A549 (cell line): ENCODE measurements at regions not wholly inside any gene's neighbourhood (a gene's known extent, or its start where the extent isn't known, plus 50 kb on each side); places are given as distances from the start of the nearest gene placed in this dataset.
"Not testable (repeated sequence)": the region's sequence is repeated elsewhere in the genome, so short reads cannot be mapped to it uniquely, and the experiment has no call there.

Experiments used
- ATAC-seq, 2 experiments: fragments of 200-7000 bp in 1 of 2; fragments of >200 bp in 1 of 2; cut with Nextera tagmentation in 1 of 2; cut with Tn5 transposase in 1 of 2; 3 replicates each; pipeline versions ENCODE4 v1.8.0 to v1.9.1; 2018 to 2020; ENCODE audit warnings: mild to moderate bottlenecking in 1 of 2, moderate library complexity in 1 of 2
- CTCF ChIA-PET: fragments of 300-600 bp; sonication (Branson Sonifier 250); formaldehyde crosslinking; extraction: SDS; loops from one replicate; lab custom pipeline; 2021; ENCODE audit warnings: antibody characterized with exemption, inconsistent platforms; lab: Yijun Ruan, JAX
- POLR2A ChIA-PET: fragments of 350-600 bp; formaldehyde crosslinking; extraction: SDS; loops from one replicate; lab custom pipeline; 2021; ENCODE audit warnings: antibody characterized with exemption, inconsistent platforms; lab: Yijun Ruan, JAX
- DNase-seq, 2 experiments: peaks; one replicate each; pipeline versions ENCODE4 v3.0.0 to v3.0.0-alpha.2; 2011 to 2016; ENCODE audit warnings: low read depth in 1 of 2, low spot score in 1 of 2
- FAIRE-seq: peaks from 2 replicates; lab custom pipeline; 2011; peaks lifted over from hg19 to GRCh38; lab: Jason Lieb, UNC
- H3K27ac ChIP-seq, 2 experiments: fragments of >200 bp; sonication (Bioruptor Twin); formaldehyde crosslinking; 3 replicates each; pipeline ENCODE4 v1.5.1; 2016 to 2017
- H3K4me1 ChIP-seq: fragments of >200 bp; sonication (Bioruptor Twin); formaldehyde crosslinking; 3 replicates; pipeline ENCODE4 v1.6.1; 2016
- H3K4me2 ChIP-seq: fragments of >200 bp; sonication (Bioruptor Twin); formaldehyde crosslinking; 3 replicates; pipeline ENCODE4 v1.6.1; 2016
- H3K4me3 ChIP-seq: fragments of >200 bp; sonication (Bioruptor Twin); formaldehyde crosslinking; 3 replicates; pipeline ENCODE4 v1.5.1; 2016
- H3K9me3 ChIP-seq: fragments of >200 bp; sonication (Bioruptor Twin); formaldehyde crosslinking; 3 replicates; pipeline ENCODE4 v1.6.1; 2016
- CEBPB ChIP-seq, 2 experiments: fragments of >200 bp in 1 of 2; sonication (Bioruptor Twin) in 1 of 2; formaldehyde crosslinking in 1 of 2; IDR thresholded peaks; 2 replicates each; pipeline ENCODE4 v1.6.1; 2012 to 2016
- CTCF ChIP-seq: fragments of >200 bp; sonication (Bioruptor Twin); formaldehyde crosslinking; IDR thresholded peaks from 3 replicates; pipeline ENCODE4 v1.5.1; 2016
- ELK1 ChIP-seq: fragments of 150-350 bp; IDR thresholded peaks from 2 replicates; pipeline ENCODE4 v1.6.1; 2014; ENCODE audit warnings: low read depth, mild to moderate bottlenecking, low read length
- EP300 ChIP-seq, 2 experiments: fragments of >200 bp; sonication (Bioruptor Twin); formaldehyde crosslinking; IDR thresholded peaks; 2 replicates in 1 of 2; 3 replicates in 1 of 2; pipeline ENCODE4 v1.6.1; 2016 to 2017
- ESRRA ChIP-seq: fragments of 150-350 bp; IDR thresholded peaks from 2 replicates; pipeline ENCODE4 v1.6.1; 2014; ENCODE audit warnings: mild to moderate bottlenecking, low read length, borderline replicate concordance
- FOXS1 ChIP-seq: fragments of 250-450 bp; sonication (Bioruptor Pico); IDR thresholded peaks from 2 replicates; pipeline ENCODE4 v1.5.0; 2020; ENCODE audit warnings: mild to moderate bottlenecking, moderate library complexity
- HEYL ChIP-seq: fragments of 250-450 bp; sonication (Bioruptor Pico); IDR thresholded peaks from 2 replicates; pipeline ENCODE4 v1.8.0; 2021; ENCODE audit warnings: mild to moderate bottlenecking, moderate library complexity
- HOXA7 ChIP-seq: fragments of 250-450 bp; sonication (Bioruptor Pico); IDR thresholded peaks from 2 replicates; pipeline ENCODE4 v1.5.0; 2020; ENCODE audit warnings: mild to moderate bottlenecking, moderate library complexity
- JUNB ChIP-seq: fragments of >200 bp; sonication (Bioruptor Twin); formaldehyde crosslinking; IDR thresholded peaks from 2 replicates; pipeline ENCODE4 v1.6.1; 2016
- MAFK ChIP-seq: fragments of 450-650 bp; IDR thresholded peaks from 2 replicates; pipeline ENCODE4 v1.6.1; 2014; ENCODE audit not compliant: partially characterized antibody
- MYC ChIP-seq: IDR thresholded peaks from 2 replicates; pipeline ENCODE4 v1.6.1; 2012; ENCODE audit warnings: mild to moderate bottlenecking, inconsistent platforms, low read length, improper control_type of control experiment, borderline replicate concordance
- PHF8 ChIP-seq: fragments of 200-600 bp; sonication (generic); IDR thresholded peaks from 2 replicates; pipeline ENCODE4 v1.6.1; 2016; ENCODE audit warnings: low read depth, mild to moderate bottlenecking, antibody characterized with exemption, moderate library complexity, borderline replicate concordance
- POLR2A ChIP-seq: IDR thresholded peaks from 2 replicates; pipeline ENCODE4 v1.6.1; 2012; ENCODE audit warnings: mild to moderate bottlenecking, low read length
- RAD21 ChIP-seq, 2 experiments: fragments of >200 bp in 1 of 2; sonication (Bioruptor Twin) in 1 of 2; formaldehyde crosslinking in 1 of 2; IDR thresholded peaks in 1 of 2; conservative IDR thresholded peaks in 1 of 2; 2 replicates in 1 of 2; 3 replicates in 1 of 2; pipeline ENCODE4 v1.6.1; 2012 to 2018; ENCODE audit warnings: inconsistent platforms in 1 of 2
- RCOR1 ChIP-seq: fragments of 150-350 bp; IDR thresholded peaks from 2 replicates; pipeline ENCODE4 v1.6.1; 2014; ENCODE audit warnings: antibody characterized with exemption, low read length, low read depth
- REST ChIP-seq: fragments of 200-600 bp; sonication (generic); IDR thresholded peaks from 2 replicates; pipeline ENCODE4 v1.6.1; 2016; ENCODE audit warnings: antibody characterized with exemption, mild to moderate bottlenecking, moderate library complexity
- RFX5 ChIP-seq: fragments of 450-650 bp; IDR thresholded peaks from 2 replicates; pipeline ENCODE4 v1.7.1; 2014; ENCODE audit warnings: antibody characterized with exemption, mild to moderate bottlenecking, moderate library complexity
- SREBF2 ChIP-seq: fragments of 450-650 bp; IDR thresholded peaks from 2 replicates; pipeline ENCODE4 v1.6.1; 2014; ENCODE audit warnings: mild to moderate bottlenecking, moderate library complexity
- TFCP2L1 ChIP-seq: fragments of 250-450 bp; sonication (Bioruptor Pico); IDR thresholded peaks from 2 replicates; pipeline ENCODE4 v1.5.0; 2021; ENCODE audit warnings: mild to moderate bottlenecking
- ZC3H11A ChIP-seq: fragments of 450-650 bp; IDR thresholded peaks from 2 replicates; pipeline ENCODE4 v1.6.1; 2014; ENCODE audit warnings: antibody characterized with exemption, mild to moderate bottlenecking
- ZSCAN20 ChIP-seq: fragments of 250-450 bp; sonication (Bioruptor Pico); IDR thresholded peaks from 2 replicates; pipeline ENCODE4 v1.8.0; 2022; ENCODE audit warnings: mild to moderate bottlenecking, moderate library complexity
- WGBS: methylation state at CpG from one replicate; pipeline ENCODE4 v1.1.6; 2017; ENCODE audit errors: missing lambda C conversion rate; 5-methylcytosine and 5-hydroxymethylcytosine counted together
- TF ChIP-seq, protein P1 (sequence below): IDR thresholded peaks from 2 replicates; pipeline ENCODE4 v1.6.1; 2012
- TF ChIP-seq, protein P2 (sequence below): fragments of 250-450 bp; sonication (Bioruptor Pico); IDR thresholded peaks from 2 replicates; pipeline ENCODE4 v1.5.0; 2020; ENCODE audit warnings: low read depth, mild to moderate bottlenecking, moderate library complexity

DNA sequence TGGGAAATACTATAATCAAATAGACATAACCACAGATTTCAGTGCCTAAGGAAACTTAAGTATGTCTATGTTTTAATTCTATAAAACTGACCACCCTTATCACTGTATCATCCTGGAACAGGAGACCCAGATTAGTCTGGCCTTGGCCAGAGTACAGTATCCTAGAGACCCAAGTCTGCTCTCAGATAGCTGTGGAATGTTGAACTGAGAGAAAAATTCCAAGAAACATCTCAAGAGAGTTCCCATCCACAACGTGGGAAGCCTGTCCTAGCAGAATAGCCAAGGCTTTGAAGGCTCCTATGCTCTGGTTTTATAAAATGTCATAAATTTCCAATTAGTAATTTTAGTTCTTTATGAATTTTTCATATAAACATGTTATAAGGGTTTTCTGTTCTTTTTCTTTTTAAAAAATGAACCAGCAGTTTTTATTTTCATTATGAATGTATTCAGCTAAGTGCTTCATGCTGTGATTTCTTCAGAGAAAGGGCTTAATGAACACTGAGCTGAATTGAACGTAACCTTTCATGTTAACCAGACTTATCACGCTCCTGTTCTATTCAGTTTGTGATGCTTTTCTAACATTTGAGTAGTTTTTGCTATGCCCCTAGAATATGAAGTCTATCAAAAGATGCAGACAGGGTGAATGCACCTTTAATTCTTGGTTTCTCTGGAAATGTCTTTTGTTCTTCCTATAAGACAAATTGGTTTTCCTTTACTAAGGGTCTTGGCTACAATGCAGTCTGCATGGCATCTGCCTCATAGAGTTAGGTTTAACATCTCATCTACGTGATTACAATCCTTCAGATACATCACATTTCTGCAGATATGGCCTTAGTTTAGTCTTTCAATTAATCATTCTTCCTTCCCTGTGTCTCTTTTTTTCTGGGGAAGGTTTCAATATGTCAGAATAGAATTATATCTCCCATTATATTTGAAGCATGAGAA lies 230.8 kb downstream of the CYLC2 start:
- ChIA-PET POLR2A (no interaction called here), CTCF (no interaction called here)
- H3K27ac ChIP-seq: no peak overlapping the region
- ATAC-seq: no peak
- H3K4me2 ChIP-seq: no peak overlapping the region
- FAIRE-seq: no peak
- H3K4me3 ChIP-seq: no peak overlapping the region
- no peak for DNase-seq
- no peaks in the 10 kb centered on the region for H3K9me3 ChIP-seq
- 16% methylated on average over 4 of the region's 4 CpGs for WGBS
- no peaks in the 10 kb centered on the region for H3K4me1 ChIP-seq
- TF ChIP-seq MYC (no peak), CEBPB (IDR thresholded peaks at IDR 0.05) (no peak), JUNB (no peak), RFX5 (no peak), RCOR1 (no peak)

DNA sequence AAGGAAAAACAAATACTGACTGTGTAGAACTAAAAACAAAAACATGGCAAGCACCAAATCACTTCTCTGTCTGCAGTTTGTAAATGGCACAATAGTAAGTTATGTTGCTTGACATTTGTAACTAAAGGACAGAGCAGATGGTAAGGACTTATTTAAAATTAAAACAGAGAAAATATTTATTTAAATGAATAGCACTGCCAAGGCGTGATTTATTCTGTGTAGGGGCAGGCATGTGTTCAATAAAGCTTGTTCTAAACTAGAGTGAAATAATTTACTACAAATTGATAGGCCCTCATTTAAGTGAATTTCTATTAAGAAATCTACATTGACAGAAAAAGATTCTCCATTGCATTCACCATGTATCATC lies 231.5 kb downstream of the CYLC2 start:
- H3K27ac ChIP-seq: no peak overlapping the region
- no peaks in the 10 kb centered on the region for H3K4me1 ChIP-seq
- DNase-seq (no peak), ATAC-seq (no peak), FAIRE-seq (no peak)
- H3K4me2 ChIP-seq: no peak overlapping the region
- H3K9me3 ChIP-seq: no peaks in the 10 kb centered on the region
- CTCF ChIA-PET: no interaction called here
- H3K4me3 ChIP-seq: no peak overlapping the region
- WGBS: 24% methylated on average over 1 of the region's 1 CpG
- no peak for TF ChIP-seq ZC3H11A
- TF ChIP-seq, protein P1, sequence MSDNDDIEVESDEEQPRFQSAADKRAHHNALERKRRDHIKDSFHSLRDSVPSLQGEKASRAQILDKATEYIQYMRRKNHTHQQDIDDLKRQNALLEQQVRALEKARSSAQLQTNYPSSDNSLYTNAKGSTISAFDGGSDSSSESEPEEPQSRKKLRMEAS: no peak
- TF ChIP-seq RAD21 (conservative IDR thresholded peaks at IDR 0.05 in 1 of 2, IDR thresholded peaks at IDR 0.05 in 1 of 2): no peak
- TF ChIP-seq ELK1: no peak
- no peak for TF ChIP-seq MAFK
- TF ChIP-seq ESRRA: no peak
- TF ChIP-seq, protein P2, sequence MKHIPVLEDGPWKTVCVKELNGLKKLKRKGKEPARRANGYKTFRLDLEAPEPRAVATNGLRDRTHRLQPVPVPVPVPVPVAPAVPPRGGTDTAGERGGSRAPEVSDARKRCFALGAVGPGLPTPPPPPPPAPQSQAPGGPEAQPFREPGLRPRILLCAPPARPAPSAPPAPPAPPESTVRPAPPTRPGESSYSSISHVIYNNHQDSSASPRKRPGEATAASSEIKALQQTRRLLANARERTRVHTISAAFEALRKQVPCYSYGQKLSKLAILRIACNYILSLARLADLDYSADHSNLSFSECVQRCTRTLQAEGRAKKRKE (CRISPR knock-in tag): no peak
- TF ChIP-seq HOXA7 (CRISPR knock-in tag): no peak
- TF ChIP-seq POLR2A: no peak
- no peak for TF ChIP-seq CEBPB (IDR thresholded peaks at IDR 0.05)
- no peak for TF ChIP-seq HEYL (CRISPR knock-in tag)
- TF ChIP-seq FOXS1 (CRISPR knock-in tag): no peak
- no peak for TF ChIP-seq CTCF
- TF ChIP-seq SREBF2: no peak
- no peak for TF ChIP-seq EP300 (IDR thresholded peaks at IDR 0.05)
- TF ChIP-seq REST: no peak
- TF ChIP-seq PHF8: no peak
- TF ChIP-seq ZSCAN20 (CRISPR knock-in tag): no peak
- TF ChIP-seq RFX5: no peak
- TF ChIP-seq TFCP2L1: no peak
- TF ChIP-seq, all 56 proteins: peak for 0
- POLR2A ChIA-PET: no interaction called here

GRCh38 chr9:103237571-103238109 lies 242.5 kb downstream of the CYLC2 start:
- FAIRE-seq, POLR2A ChIA-PET, ATAC-seq, H3K4me1 ChIP-seq, DNase-seq, H3K4me3 ChIP-seq, CTCF ChIA-PET, H3K9me3 ChIP-seq, H3K27ac ChIP-seq, H3K4me2 ChIP-seq: not testable (repeated sequence)
- 75% methylated on average over 20 of the region's 24 CpGs for WGBS
